Natural killer cell treated with Interleukin-12 subunit alpha and Interleukin-12 subunit beta and Interleukin-15 and Interleukin-18, amount 100 ng/mL, for 72 hours (primary cell): ENCODE measurements at regions not wholly inside any gene's neighbourhood (a gene's known extent, or its start where the extent isn't known, plus 50 kb on each side); places are given as distances from the start of the nearest gene placed in this dataset.

Experiments used
- ATAC-seq, 2 donors: fragments of 150-1000 bp; cut with Tn5 transposase in 1 of 2; sonication (Bioruptor Pico), chemical (Tn5 transposase) in 1 of 2; 2 replicates each; pipeline ENCODE4 v1.10.0; 2021
- DNase-seq: peaks from one replicate; pipeline ENCODE4 v3.0.0; 2022; ENCODE audit warnings: low spot score
- H3K27ac Mint-ChIP-seq, 2 donors: 1 replicate in 1 of 2; 2 replicates in 1 of 2; pipeline ENCODE4 v1.8.0; 2022; ENCODE audit warnings: mixed read lengths in 2 of 2, mild to moderate bottlenecking in 1 of 2, moderate library complexity in 1 of 2
- H3K27me3 Mint-ChIP-seq, 2 donors: 1 replicate in 1 of 2; 2 replicates in 1 of 2; pipeline ENCODE4 v1.8.0; 2022; ENCODE audit warnings: mixed read lengths in 2 of 2
- H3K36me3 Mint-ChIP-seq: one replicate; pipeline ENCODE4 v1.8.0; 2022; ENCODE audit warnings: mixed read lengths
- H3K4me1 Mint-ChIP-seq, 2 donors: 1 replicate in 1 of 2; 2 replicates in 1 of 2; pipeline ENCODE4 v1.8.0; 2022; ENCODE audit warnings: low read depth in 2 of 2, mixed read lengths in 2 of 2, mild to moderate bottlenecking in 1 of 2
- H3K4me3 Mint-ChIP-seq: one replicate; pipeline ENCODE4 v1.8.0; 2022; ENCODE audit warnings: mixed read lengths
- H3K9me3 Mint-ChIP-seq: 2 replicates; pipeline ENCODE4 v1.8.0; 2022; ENCODE audit warnings: mixed read lengths

DNA sequence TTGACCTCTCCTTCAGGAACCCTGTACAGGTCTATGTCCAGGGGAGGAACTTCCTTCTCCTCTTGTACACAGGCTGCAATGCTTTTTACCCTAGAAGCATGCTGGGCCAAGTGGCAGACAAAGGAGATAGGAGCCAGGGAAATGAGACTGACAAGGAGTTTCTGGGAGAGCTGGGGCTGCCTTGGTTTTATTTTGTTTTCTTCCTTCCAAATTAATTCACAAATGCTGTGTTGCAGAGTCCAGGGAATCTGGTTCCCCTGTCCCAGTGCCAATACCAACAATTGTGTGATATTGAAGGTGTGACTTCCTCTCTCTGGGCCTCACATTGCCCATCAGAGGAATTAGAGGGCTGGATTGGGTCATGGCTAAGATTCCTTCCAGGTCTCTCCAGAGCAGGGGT is 224.8 kb upstream of the PPP2R3A start:
- Mint-ChIP-seq H3K9me3 (peaks cover 12% of the 10 kb centered on the region), H3K27me3 (no peaks in the 10 kb centered on the region), H3K4me1 (no peaks in the 10 kb centered on the region), H3K27ac (no peak overlapping the region), H3K4me3 (no peak overlapping the region), H3K36me3 (peaks cover 5% of the 10 kb centered on the region)
- ATAC-seq (no peak), DNase-seq (no peak)

DNA sequence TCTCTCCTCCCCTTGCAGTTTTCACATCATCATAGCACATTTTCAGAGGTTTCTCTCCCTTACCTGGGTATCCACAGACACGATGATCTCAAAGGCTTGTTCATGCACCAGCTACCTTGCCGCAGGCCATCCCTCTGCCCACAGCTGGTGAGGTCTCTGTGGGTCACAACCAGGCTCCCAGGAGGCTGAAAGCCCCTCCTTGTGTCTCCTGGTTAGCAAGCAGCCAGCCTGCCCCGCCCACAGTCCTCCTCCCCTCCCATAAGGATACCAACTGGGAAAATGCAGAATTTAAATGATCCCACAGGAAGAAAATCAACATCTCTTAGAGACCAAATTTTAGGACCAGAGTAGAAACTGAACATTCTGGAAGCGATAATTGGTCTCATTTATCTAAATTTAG is 213.5 kb upstream of the PPP2R3A start:
- Mint-ChIP-seq H3K4me1 (no peaks in the 10 kb centered on the region), H3K36me3 (no peaks in the 10 kb centered on the region), H3K27ac (no peak overlapping the region), H3K9me3 (peaks cover 3% of the 10 kb centered on the region), H3K27me3 (no peaks in the 10 kb centered on the region), H3K4me3 (no peak overlapping the region)
- DNase-seq (no peak), ATAC-seq (no peak)

- no peaks in the 10 kb centered on the region for H3K36me3 Mint-ChIP-seq
- ATAC-seq = no peak
- no peak overlapping the region for H3K27ac Mint-ChIP-seq
- no peak for DNase-seq
- H3K4me1 Mint-ChIP-seq = no peaks in the 10 kb centered on the region
- H3K27me3 Mint-ChIP-seq = no peaks in the 10 kb centered on the region
- peaks cover 3% of the 10 kb centered on the region for H3K9me3 Mint-ChIP-seq
- H3K4me3 Mint-ChIP-seq = no peak overlapping the region
Observed at GRCh38 chr3:135752851-135753250, 212.7 kb upstream of the PPP2R3A start.

- DNase-seq = no peak
- H3K27me3 Mint-ChIP-seq = no peaks in the 10 kb centered on the region
- H3K27ac Mint-ChIP-seq = no peak overlapping the region
- ATAC-seq = no peak
- H3K36me3 Mint-ChIP-seq = no peaks in the 10 kb centered on the region
- peaks cover 3% of the 10 kb centered on the region for H3K9me3 Mint-ChIP-seq
- no peaks in the 10 kb centered on the region for H3K4me1 Mint-ChIP-seq
- no peak overlapping the region for H3K4me3 Mint-ChIP-seq
Observed at GRCh38 chr3:135753506-135753905, 212.0 kb upstream of the PPP2R3A start.

- Mint-ChIP-seq H3K4me1 (no peaks in the 10 kb centered on the region), H3K27me3 (no peaks in the 10 kb centered on the region), H3K4me3 (no peak overlapping the region), H3K9me3 (peaks cover 4% of the 10 kb centered on the region), H3K36me3 (no peaks in the 10 kb centered on the region), H3K27ac (no peak overlapping the region)
- DNase-seq = no peak
- ATAC-seq = no peak
Observed at GRCh38 chr3:135755330-135756105, 210.0 kb upstream of the PPP2R3A start.

GRCh38 chr3:135756106-135756668 is 209.3 kb upstream of the PPP2R3A start:
- Mint-ChIP-seq H3K9me3 (peaks cover 4% of the 10 kb centered on the region), H3K4me3 (no peak overlapping the region), H3K36me3 (no peaks in the 10 kb centered on the region), H3K27ac (no peak overlapping the region), H3K4me1 (no peaks in the 10 kb centered on the region), H3K27me3 (no peaks in the 10 kb centered on the region)
- DNase-seq (no peak), ATAC-seq (no peak)

- ATAC-seq = no peak
- no peak overlapping the region for H3K4me3 Mint-ChIP-seq
- no peaks in the 10 kb centered on the region for H3K27me3 Mint-ChIP-seq
- no peak for DNase-seq
- H3K36me3 Mint-ChIP-seq = no peaks in the 10 kb centered on the region
- H3K4me1 Mint-ChIP-seq = no peaks in the 10 kb centered on the region
- peaks cover 6% of the 10 kb centered on the region for H3K9me3 Mint-ChIP-seq
- H3K27ac Mint-ChIP-seq = no peak overlapping the region
Observed at GRCh38 chr3:135757421-135757820, 208.1 kb upstream of the PPP2R3A start.

GRCh38 chr3:135758961-135759360 is 206.6 kb upstream of the PPP2R3A start:
- Mint-ChIP-seq H3K4me3 (no peak overlapping the region), H3K27ac (no peak overlapping the region), H3K4me1 (no peaks in the 10 kb centered on the region), H3K36me3 (no peaks in the 10 kb centered on the region), H3K9me3 (peaks cover 6% of the 10 kb centered on the region), H3K27me3 (no peaks in the 10 kb centered on the region)
- no peak for DNase-seq
- no peak for ATAC-seq

- no peak for ATAC-seq
- Mint-ChIP-seq H3K9me3 (peaks cover 6% of the 10 kb centered on the region), H3K36me3 (no peaks in the 10 kb centered on the region), H3K4me3 (no peak overlapping the region), H3K4me1 (no peaks in the 10 kb centered on the region), H3K27me3 (no peaks in the 10 kb centered on the region), H3K27ac (no peak overlapping the region)
- DNase-seq = no peak
Observed at GRCh38 chr3:135759651-135760050, 205.9 kb upstream of the PPP2R3A start.

GRCh38 chr3:135760581-135760980 is 204.9 kb upstream of the PPP2R3A start:
- H3K9me3 Mint-ChIP-seq = peaks cover 7% of the 10 kb centered on the region
- ATAC-seq = no peak
- H3K4me1 Mint-ChIP-seq = no peaks in the 10 kb centered on the region
- no peaks in the 10 kb centered on the region for H3K27me3 Mint-ChIP-seq
- DNase-seq = no peak
- no peak overlapping the region for H3K27ac Mint-ChIP-seq
- no peaks in the 10 kb centered on the region for H3K36me3 Mint-ChIP-seq
- no peak overlapping the region for H3K4me3 Mint-ChIP-seq

DNA sequence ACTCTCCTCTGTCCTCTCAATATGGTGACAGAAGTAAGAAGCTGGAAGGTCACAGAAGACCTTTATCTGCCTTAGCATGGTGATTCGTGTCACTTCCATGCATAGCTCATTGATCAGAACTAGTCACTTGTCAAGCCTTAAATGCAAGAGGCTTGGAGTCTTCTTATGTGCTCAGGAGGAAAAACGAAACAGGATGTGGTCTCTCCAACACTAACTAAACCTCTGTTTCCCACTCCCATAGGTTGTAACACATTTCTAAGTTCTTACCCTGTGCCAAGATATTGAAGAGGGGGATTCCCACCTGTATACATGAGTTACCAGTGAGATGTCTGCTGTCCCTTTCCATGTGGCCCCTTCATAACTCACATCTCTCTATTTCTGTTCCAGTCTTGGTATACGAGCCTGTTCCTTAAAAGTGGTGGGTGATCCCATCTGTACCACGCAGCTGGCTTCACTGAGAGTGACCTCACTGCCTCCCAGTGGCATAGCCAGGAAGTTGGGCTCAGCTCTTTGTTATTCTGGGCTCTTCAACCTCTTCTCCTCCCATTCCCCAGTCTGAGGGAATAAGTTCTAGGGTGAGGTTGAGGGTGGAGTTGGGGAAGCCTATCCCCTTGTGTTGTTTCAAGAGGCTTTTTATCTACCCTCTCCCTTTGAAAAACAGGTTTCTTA is 203.2 kb upstream of the PPP2R3A start:
- H3K27ac Mint-ChIP-seq = no peak overlapping the region

DNA sequence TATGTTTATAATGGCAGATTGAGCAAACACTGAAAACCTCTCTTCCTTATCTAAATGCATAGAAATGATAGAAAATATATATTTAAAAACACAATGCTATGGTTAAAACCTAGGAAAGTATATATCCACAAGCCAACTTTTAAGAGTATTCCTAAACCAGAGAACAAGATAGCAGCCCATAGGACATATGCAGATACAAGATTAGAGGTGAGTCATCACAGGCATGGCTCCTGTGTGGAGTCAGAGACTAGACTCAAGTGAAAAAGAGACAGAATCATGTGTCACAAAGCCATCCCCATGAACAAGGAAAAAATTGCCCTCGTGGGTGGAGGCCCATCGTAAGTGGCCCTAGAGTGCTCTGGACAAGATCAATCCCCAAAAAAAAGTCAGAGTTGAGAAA is 199.4 kb upstream of the PPP2R3A start:
- DNase-seq (no peak), ATAC-seq (no peak)
- no peak overlapping the region for H3K27ac Mint-ChIP-seq
- no peak overlapping the region for H3K4me3 Mint-ChIP-seq
- H3K36me3 Mint-ChIP-seq = no peaks in the 10 kb centered on the region
- H3K9me3 Mint-ChIP-seq = peaks cover 10% of the 10 kb centered on the region
- H3K27me3 Mint-ChIP-seq = peaks cover 0 to 2% of the 10 kb centered on the region in 2 donors
- H3K4me1 Mint-ChIP-seq = no peaks in the 10 kb centered on the region

More for the DNA sequence above, 203.2 kb upstream of the PPP2R3A start:
- no peak for DNase-seq
- no peaks in the 10 kb centered on the region for H3K27me3 Mint-ChIP-seq
- no peak for ATAC-seq
- H3K4me3 Mint-ChIP-seq = no peak overlapping the region
- peaks cover 9% of the 10 kb centered on the region for H3K9me3 Mint-ChIP-seq
- H3K4me1 Mint-ChIP-seq = no peaks in the 10 kb centered on the region
- H3K36me3 Mint-ChIP-seq = no peaks in the 10 kb centered on the region

DNA sequence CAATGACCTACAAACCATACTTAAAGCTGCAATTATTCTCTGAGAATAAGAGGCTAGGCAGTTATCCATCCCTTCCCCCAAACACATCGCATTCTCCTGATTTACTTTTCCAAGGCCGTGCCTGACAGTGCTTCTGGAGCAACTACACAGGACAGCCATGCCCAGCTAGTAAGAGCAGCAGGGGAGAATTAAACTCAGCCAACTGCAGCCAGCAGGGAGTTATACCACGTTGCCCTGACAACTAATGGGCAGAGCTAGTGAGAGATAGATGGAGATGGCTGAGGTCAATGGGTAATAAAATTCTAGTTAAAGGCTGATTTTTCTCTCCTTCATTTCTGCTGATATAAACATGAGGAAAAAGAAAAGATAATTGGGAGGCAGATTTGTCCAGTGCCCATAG is 193.8 kb upstream of the PPP2R3A start:
- no peak for DNase-seq
- Mint-ChIP-seq H3K4me3 (no peak overlapping the region), H3K4me1 (no peaks in the 10 kb centered on the region), H3K9me3 (peaks cover 15% of the 10 kb centered on the region), H3K27ac (no peak overlapping the region), H3K27me3 (peaks cover 0 to 5% of the 10 kb centered on the region in 2 donors), H3K36me3 (no peaks in the 10 kb centered on the region)
- ATAC-seq = no peak

- H3K9me3 Mint-ChIP-seq = peaks cover 10% of the 10 kb centered on the region
- no peak for ATAC-seq
- DNase-seq = no peak
- no peaks in the 10 kb centered on the region for H3K4me1 Mint-ChIP-seq
- no peak overlapping the region for H3K4me3 Mint-ChIP-seq
- H3K27ac Mint-ChIP-seq = no peak overlapping the region
- H3K27me3 Mint-ChIP-seq = no peaks in the 10 kb centered on the region
- H3K36me3 Mint-ChIP-seq = no peaks in the 10 kb centered on the region
Observed at GRCh38 chr3:135779024-135779423, 186.5 kb upstream of the PPP2R3A start.
